ENCODE measurements at regions not wholly inside any gene's neighbourhood (a gene's known extent, or its start where the extent isn't known, plus 50 kb on each side); places are given as distances from the start of the nearest gene placed in this dataset.
"Not testable (repeated sequence)": the region's sequence is repeated elsewhere in the genome, so short reads cannot be mapped to it uniquely, and the experiment has no call there.

- H3K4me3 ChIP-seq (ENCODE audit: low read length) = no peak overlapping the region
- DNase-seq (ENCODE audit: low read depth) = no peak
These were observed 461.4 kb downstream of the MID1IP1 start for GRCh38 chrX:39262641-39263040.

GRCh38 chrX:39264023-39264422 is 462.8 kb downstream of the MID1IP1 start:
- H3K36me3 ChIP-seq (ENCODE audit: control insufficient read depth, insufficient read depth, low read length, severe bottlenecking) = no peaks in the 10 kb centered on the region
- H3K9ac ChIP-seq (ENCODE audit: low read length) = no peak overlapping the region
- peaks cover 38% of the 10 kb centered on the region for H3K9me3 ChIP-seq (ENCODE audit: control insufficient read depth, low read length)
- peaks cover 7% of the 10 kb centered on the region for H3K4me1 ChIP-seq (ENCODE audit: control insufficient read depth, insufficient read depth, low read length)
- no peak overlapping the region for H3K4me3 ChIP-seq (ENCODE audit: low read length)
- H3K27me3 ChIP-seq (replicated peaks; ENCODE audit: control insufficient read depth, insufficient read depth, low read length) = peaks cover 39% of the 10 kb centered on the region
- DNase-seq (ENCODE audit: low read depth) = no peak

More at GRCh38 chrX:39262641-39263040, 461.4 kb downstream of the MID1IP1 start:
- Histone ChIP-seq H3K9me3 (ENCODE audit: control insufficient read depth, low read length) (peaks cover 26% of the 10 kb centered on the region), H3K27me3 (replicated peaks; ENCODE audit: control insufficient read depth, insufficient read depth, low read length) (peaks cover 40% of the 10 kb centered on the region), H3K36me3 (ENCODE audit: control insufficient read depth, insufficient read depth, low read length, severe bottlenecking) (no peaks in the 10 kb centered on the region), H3K9ac (ENCODE audit: low read length) (no peak overlapping the region), H3K4me1 (ENCODE audit: control insufficient read depth, insufficient read depth, low read length) (peaks cover 7% of the 10 kb centered on the region)

- Histone ChIP-seq H3K4me3 (ENCODE audit: low read length) (no peak overlapping the region), H3K9ac (ENCODE audit: low read length) (no peak overlapping the region), H3K4me1 (ENCODE audit: control insufficient read depth, insufficient read depth, low read length) (no peaks in the 10 kb centered on the region), H3K36me3 (ENCODE audit: control insufficient read depth, insufficient read depth, low read length, severe bottlenecking) (no peaks in the 10 kb centered on the region), H3K27me3 (replicated peaks; ENCODE audit: control insufficient read depth, insufficient read depth, low read length) (peaks cover 36% of the 10 kb centered on the region), H3K9me3 (ENCODE audit: control insufficient read depth, low read length) (peaks cover 54% of the 10 kb centered on the region)
- no peak for DNase-seq (ENCODE audit: low read depth)
These were observed 465.9 kb downstream of the MID1IP1 start for GRCh38 chrX:39267176-39267575.

- H3K36me3 ChIP-seq (ENCODE audit: control insufficient read depth, insufficient read depth, low read length, severe bottlenecking) = no peaks in the 10 kb centered on the region
- H3K27me3 ChIP-seq (replicated peaks; ENCODE audit: control insufficient read depth, insufficient read depth, low read length) = peaks cover 36% of the 10 kb centered on the region
- H3K4me3 ChIP-seq (ENCODE audit: low read length) = no peak overlapping the region
- peaks cover 54% of the 10 kb centered on the region for H3K9me3 ChIP-seq (ENCODE audit: control insufficient read depth, low read length)
- H3K4me1 ChIP-seq (ENCODE audit: control insufficient read depth, insufficient read depth, low read length) = no peaks in the 10 kb centered on the region
- no peak for DNase-seq (ENCODE audit: low read depth)
- H3K9ac ChIP-seq (ENCODE audit: low read length) = no peak overlapping the region
These were observed 466.9 kb downstream of the MID1IP1 start for GRCh38 chrX:39268207-39268606.

GRCh38 chrX:39275500-39276068 is 474.3 kb downstream of the MID1IP1 start:
- no peak overlapping the region for H3K9ac ChIP-seq (ENCODE audit: low read length)
- no peaks in the 10 kb centered on the region for H3K4me1 ChIP-seq (ENCODE audit: control insufficient read depth, insufficient read depth, low read length)
- DNase-seq (ENCODE audit: low read depth) = no peak
- H3K9me3 ChIP-seq (ENCODE audit: control insufficient read depth, low read length) = peaks cover under 1% of the 10 kb centered on the region
- H3K36me3 ChIP-seq (ENCODE audit: control insufficient read depth, insufficient read depth, low read length, severe bottlenecking) = no peaks in the 10 kb centered on the region
- no peak overlapping the region for H3K4me3 ChIP-seq (ENCODE audit: low read length)
- no peaks in the 10 kb centered on the region for H3K27me3 ChIP-seq (replicated peaks; ENCODE audit: control insufficient read depth, insufficient read depth, low read length)

GRCh38 chrX:39277685-39278390 is 476.6 kb downstream of the MID1IP1 start:
- H3K9ac ChIP-seq (ENCODE audit: low read length); H3K36me3 ChIP-seq (ENCODE audit: control insufficient read depth, insufficient read depth, low read length, severe bottlenecking); H3K27me3 ChIP-seq (replicated peaks; ENCODE audit: control insufficient read depth, insufficient read depth, low read length); H3K4me1 ChIP-seq (ENCODE audit: control insufficient read depth, insufficient read depth, low read length); DNase-seq (ENCODE audit: low read depth); H3K4me3 ChIP-seq (ENCODE audit: low read length): not testable (repeated sequence)
- peaks cover 19% of the 10 kb centered on the region for H3K9me3 ChIP-seq (ENCODE audit: control insufficient read depth, low read length)

GRCh38 chrX:39283239-39283638 is 482.0 kb downstream of the MID1IP1 start:
- H3K9me3 ChIP-seq (ENCODE audit: control insufficient read depth, low read length) = peaks cover 54% of the 10 kb centered on the region
- H3K4me3 ChIP-seq (ENCODE audit: low read length) = no peak overlapping the region
- DNase-seq (ENCODE audit: low read depth) = no peak
- H3K9ac ChIP-seq (ENCODE audit: low read length) = no peak overlapping the region
- no peaks in the 10 kb centered on the region for H3K36me3 ChIP-seq (ENCODE audit: control insufficient read depth, insufficient read depth, low read length, severe bottlenecking)
- no peaks in the 10 kb centered on the region for H3K4me1 ChIP-seq (ENCODE audit: control insufficient read depth, insufficient read depth, low read length)
- H3K27me3 ChIP-seq (replicated peaks; ENCODE audit: control insufficient read depth, insufficient read depth, low read length) = peaks cover 8% of the 10 kb centered on the region

- Histone ChIP-seq H3K9me3 (ENCODE audit: control insufficient read depth, low read length) (peaks cover 27% of the 10 kb centered on the region), H3K27me3 (replicated peaks; ENCODE audit: control insufficient read depth, insufficient read depth, low read length) (peaks cover 31% of the 10 kb centered on the region)
These were observed 487.3 kb downstream of the MID1IP1 start for GRCh38 chrX:39288592-39288991.

GRCh38 chrX:39289827-39290226 is 488.6 kb downstream of the MID1IP1 start:
- Histone ChIP-seq H3K9me3 (ENCODE audit: control insufficient read depth, low read length) (peaks cover 22% of the 10 kb centered on the region), H3K36me3 (ENCODE audit: control insufficient read depth, insufficient read depth, low read length, severe bottlenecking) (no peaks in the 10 kb centered on the region), H3K9ac (ENCODE audit: low read length) (no peak overlapping the region), H3K4me3 (ENCODE audit: low read length) (no peak overlapping the region), H3K27me3 (replicated peaks; ENCODE audit: control insufficient read depth, insufficient read depth, low read length) (peaks cover 41% of the 10 kb centered on the region), H3K4me1 (ENCODE audit: control insufficient read depth, insufficient read depth, low read length) (no peaks in the 10 kb centered on the region)
- DNase-seq (ENCODE audit: low read depth) = no peak

More at GRCh38 chrX:39288592-39288991, 487.3 kb downstream of the MID1IP1 start:
- H3K4me1 ChIP-seq (ENCODE audit: control insufficient read depth, insufficient read depth, low read length) = no peaks in the 10 kb centered on the region
- no peak for DNase-seq (ENCODE audit: low read depth)
- no peak overlapping the region for H3K4me3 ChIP-seq (ENCODE audit: low read length)
- no peak overlapping the region for H3K9ac ChIP-seq (ENCODE audit: low read length)
- no peaks in the 10 kb centered on the region for H3K36me3 ChIP-seq (ENCODE audit: control insufficient read depth, insufficient read depth, low read length, severe bottlenecking)

GRCh38 chrX:39293203-39293602 is 491.9 kb downstream of the MID1IP1 start:
- Histone ChIP-seq H3K9ac (ENCODE audit: low read length) (no peak overlapping the region), H3K36me3 (ENCODE audit: control insufficient read depth, insufficient read depth, low read length, severe bottlenecking) (no peaks in the 10 kb centered on the region), H3K9me3 (ENCODE audit: control insufficient read depth, low read length) (peaks cover 23% of the 10 kb centered on the region), H3K27me3 (replicated peaks; ENCODE audit: control insufficient read depth, insufficient read depth, low read length) (peaks cover 48% of the 10 kb centered on the region), H3K4me1 (ENCODE audit: control insufficient read depth, insufficient read depth, low read length) (no peaks in the 10 kb centered on the region), H3K4me3 (ENCODE audit: low read length) (no peak overlapping the region)
- no peak for DNase-seq (ENCODE audit: low read depth)

GRCh38 chrX:39296472-39296871 is 495.2 kb downstream of the MID1IP1 start:
- DNase-seq (ENCODE audit: low read depth) = no peak
- Histone ChIP-seq H3K4me3 (ENCODE audit: low read length) (no peak overlapping the region), H3K36me3 (ENCODE audit: control insufficient read depth, insufficient read depth, low read length, severe bottlenecking) (no peaks in the 10 kb centered on the region), H3K4me1 (ENCODE audit: control insufficient read depth, insufficient read depth, low read length) (no peaks in the 10 kb centered on the region), H3K27me3 (replicated peaks; ENCODE audit: control insufficient read depth, insufficient read depth, low read length) (peaks cover 59% of the 10 kb centered on the region), H3K9ac (ENCODE audit: low read length) (no peak overlapping the region), H3K9me3 (ENCODE audit: control insufficient read depth, low read length) (peaks cover 46% of the 10 kb centered on the region)
